ENCODE measurements at regions not wholly inside any gene's neighbourhood (a gene's known extent, or its start where the extent isn't known, plus 50 kb on each side); places are given as distances from the start of the nearest gene placed in this dataset.

DNA sequence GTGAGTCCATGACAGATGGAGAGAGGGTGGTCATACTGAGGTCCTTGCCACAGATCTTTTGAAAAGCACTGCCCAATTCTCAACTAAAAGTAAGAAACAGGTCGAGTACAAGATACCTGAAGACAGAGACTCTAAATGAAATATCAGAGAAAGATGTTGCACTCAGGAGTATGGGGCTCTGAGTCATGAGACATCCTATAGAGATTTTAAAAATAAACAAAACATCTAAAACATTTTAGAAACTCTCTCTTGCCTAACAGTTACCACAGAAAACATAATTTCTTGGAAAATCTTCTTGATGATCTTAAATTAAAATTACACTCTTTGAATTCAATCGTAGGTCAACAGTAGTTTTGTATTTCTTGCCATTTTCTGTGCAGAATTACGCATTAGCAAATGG is 348.9 kb upstream of the MARCKS start:
- Histone ChIP-seq H3K9me3 (replicated peaks; ENCODE audit: control insufficient read depth, insufficient read depth, low read length) (no peaks in the 10 kb centered on the region), H3K36me3 (ENCODE audit: control insufficient read depth in 2 of 2, extremely low read depth in 1 of 2, insufficient read depth in 2 of 2, low read length in 2 of 2) (no peaks in the 10 kb centered on the region), H3K4me3 (replicated peaks in 1 of 3; ENCODE audit: insufficient read depth in 1 of 3, low read depth in 1 of 3, low read length in 3 of 3) (no peak overlapping the region), H3K4me1 (ENCODE audit: control insufficient read depth, extremely low read depth, insufficient read depth, low read length) (no peaks in the 10 kb centered on the region), H3K27ac (ENCODE audit: insufficient read depth, low read depth, low read length) (no peak overlapping the region), H4K20me1 (replicated peaks; ENCODE audit: control insufficient read depth, extremely low read depth, insufficient read depth, low read length) (no peaks in the 10 kb centered on the region), H2AFZ (ENCODE audit: low read depth, low read length) (no peak overlapping the region), H3K9me1 (replicated peaks; ENCODE audit: control insufficient read depth, extremely low read depth, insufficient read depth, low read length) (no peaks in the 10 kb centered on the region), H3K79me2 (ENCODE audit: control insufficient read depth, insufficient read depth, low read length) (no peaks in the 10 kb centered on the region), H3K4me2 (ENCODE audit: insufficient read depth, low read length) (no peak overlapping the region), H3K27me3 (ENCODE audit: control insufficient read depth in 2 of 2, insufficient read depth in 2 of 2, low read length in 2 of 2) (no peaks in the 10 kb centered on the region), H3K9ac (replicated peaks; ENCODE audit: extremely low read depth, insufficient read depth, low read length) (no peak overlapping the region)
- BruUV-seq (replicated peaks): no TSS peak
- intact Hi-C loops (cut with micrococcal nuclease): no loop called here
- DNase-seq (ENCODE audit: low read depth, low spot score) (no peak), FAIRE-seq (no peak)
- TF ChIP-seq JUN (IDR thresholded peaks at IDR 0.05; ENCODE audit: borderline replicate concordance, insufficient read depth, insufficient read length, low read depth) (no peak), FOS (IDR thresholded peaks at IDR 0.05; ENCODE audit: borderline replicate concordance, insufficient read depth, low read length) (no peak), EZH2 (IDR thresholded peaks at IDR 0.05; ENCODE audit: borderline replicate concordance, low read depth, low read length, severe bottlenecking) (no peak), POLR2A (IDR thresholded peaks at IDR 0.05; ENCODE audit: low read depth, low read length) (no peak), GATA2 (IDR thresholded peaks at IDR 0.05; ENCODE audit: insufficient read depth, insufficient read length, low read depth, low read length) (no peak), POLR2AphosphoS5 (IDR thresholded peaks at IDR 0.05; ENCODE audit: insufficient read depth, low read depth, low read length) (no peak), MYC (IDR thresholded peaks at IDR 0.05; ENCODE audit: low read depth, low read length) (no peak)
- TF ChIP-seq, protein P1, sequence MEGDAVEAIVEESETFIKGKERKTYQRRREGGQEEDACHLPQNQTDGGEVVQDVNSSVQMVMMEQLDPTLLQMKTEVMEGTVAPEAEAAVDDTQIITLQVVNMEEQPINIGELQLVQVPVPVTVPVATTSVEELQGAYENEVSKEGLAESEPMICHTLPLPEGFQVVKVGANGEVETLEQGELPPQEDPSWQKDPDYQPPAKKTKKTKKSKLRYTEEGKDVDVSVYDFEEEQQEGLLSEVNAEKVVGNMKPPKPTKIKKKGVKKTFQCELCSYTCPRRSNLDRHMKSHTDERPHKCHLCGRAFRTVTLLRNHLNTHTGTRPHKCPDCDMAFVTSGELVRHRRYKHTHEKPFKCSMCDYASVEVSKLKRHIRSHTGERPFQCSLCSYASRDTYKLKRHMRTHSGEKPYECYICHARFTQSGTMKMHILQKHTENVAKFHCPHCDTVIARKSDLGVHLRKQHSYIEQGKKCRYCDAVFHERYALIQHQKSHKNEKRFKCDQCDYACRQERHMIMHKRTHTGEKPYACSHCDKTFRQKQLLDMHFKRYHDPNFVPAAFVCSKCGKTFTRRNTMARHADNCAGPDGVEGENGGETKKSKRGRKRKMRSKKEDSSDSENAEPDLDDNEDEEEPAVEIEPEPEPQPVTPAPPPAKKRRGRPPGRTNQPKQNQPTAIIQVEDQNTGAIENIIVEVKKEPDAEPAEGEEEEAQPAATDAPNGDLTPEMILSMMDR (IDR thresholded peaks at IDR 0.05; ENCODE audit: extremely low read depth in 1 of 2, insufficient read depth in 1 of 2, low read depth in 1 of 2, low read length in 2 of 2): no peak
- TF ChIP-seq, protein P2, sequence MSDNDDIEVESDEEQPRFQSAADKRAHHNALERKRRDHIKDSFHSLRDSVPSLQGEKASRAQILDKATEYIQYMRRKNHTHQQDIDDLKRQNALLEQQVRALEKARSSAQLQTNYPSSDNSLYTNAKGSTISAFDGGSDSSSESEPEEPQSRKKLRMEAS (IDR thresholded peaks at IDR 0.05; ENCODE audit: insufficient read depth, insufficient read length): no peak
- CTCF ChIA-PET: no interaction called here
- POLR2A ChIA-PET: no interaction called here
- dilution Hi-C loops (cut with MboI; ENCODE audit: extremely low pct_ligation_motif_present, low sequenced_read_pairs): no loop called here

Measured in endothelial cell of umbilical vein (primary cell).